ENCODE measurements at regions not wholly inside any gene's neighbourhood (a gene's known extent, or its start where the extent isn't known, plus 50 kb on each side); places are given as distances from the start of the nearest gene placed in this dataset.

GRCh38 chr16:74232806-74233465 is 63.7 kb upstream of the PSMD7 start:
- DNase-seq: no peak

- DNase-seq: no peak
Observed at GRCh38 chr16:74230126-74230525, 66.5 kb upstream of the PSMD7 start.

- DNase-seq: no peak
Observed at GRCh38 chr16:74226338-74226954, 70.2 kb upstream of the PSMD7 start.

GRCh38 chr16:74224828-74225612 is 71.6 kb upstream of the PSMD7 start:
- no peak for DNase-seq

- DNase-seq: no peak
Observed at GRCh38 chr16:74221828-74222227, 74.8 kb upstream of the PSMD7 start.

- DNase-seq: no peak
Observed at GRCh38 chr16:74219706-74220105, 76.9 kb upstream of the PSMD7 start.

- DNase-seq: no peak
Observed at GRCh38 chr16:74218871-74219270, 77.7 kb upstream of the PSMD7 start.

GRCh38 chr16:74216319-74216718 is 80.3 kb upstream of the PSMD7 start:
- no peak for DNase-seq

GRCh38 chr16:74215249-74215648 is 81.4 kb upstream of the PSMD7 start:
- no peak for DNase-seq

- no peak for DNase-seq
Observed at GRCh38 chr16:74213372-74213771, 83.2 kb upstream of the PSMD7 start.

GRCh38 chr16:74210245-74210644 is 86.4 kb upstream of the PSMD7 start:
- DNase-seq: no peak

- DNase-seq: no peak
Observed at GRCh38 chr16:74202009-74202408, 94.6 kb upstream of the PSMD7 start.

- no peak for DNase-seq
Observed at GRCh38 chr16:74201576-74201975, 95.0 kb upstream of the PSMD7 start.

GRCh38 chr16:74200921-74201320 is 95.7 kb upstream of the PSMD7 start:
- no peak for DNase-seq

GRCh38 chr16:74199842-74200124 is 96.8 kb upstream of the PSMD7 start:
- no peak for DNase-seq

- no peak for DNase-seq
Observed at GRCh38 chr16:74199066-74199841, 97.4 kb upstream of the PSMD7 start.

GRCh38 chr16:74192281-74192797 is 104.3 kb upstream of the PSMD7 start:
- no peak for DNase-seq

- no peak for DNase-seq
Observed at GRCh38 chr16:74190292-74190691, 106.3 kb upstream of the PSMD7 start.

GRCh38 chr16:74188856-74189255 is 107.8 kb upstream of the PSMD7 start:
- DNase-seq: no peak

- DNase-seq: no peak
Observed at GRCh38 chr16:74186561-74186971, 110.0 kb upstream of the PSMD7 start.

GRCh38 chr16:74184839-74185238 is 111.8 kb upstream of the PSMD7 start:
- no peak for DNase-seq

GRCh38 chr16:74183601-74184360 is 112.8 kb upstream of the PSMD7 start:
- DNase-seq: no peak

Data from activated CD8-positive, alpha-beta memory T cell treated with anti-CD3 and anti-CD28 coated beads, Interleukin-2, amount 50 U/mL, for 48 hours (primary cell).